Lung (tissue), 11 donors: ENCODE measurements at regions not wholly inside any gene's neighbourhood (a gene's known extent, or its start where the extent isn't known, plus 50 kb on each side); places are given as distances from the start of the nearest gene placed in this dataset.
"Not testable (repeated sequence)": the region's sequence is repeated elsewhere in the genome, so short reads cannot be mapped to it uniquely, and the experiment has no call there.

Experiments
- ATAC-seq: fragments of 200-7000 bp; cut with Tn5 transposase; one replicate; pipeline ENCODE4 v1.9.1; 2020; ENCODE audit warnings: moderate number of reproducible peaks; ENCODE audit not compliant: insufficient read depth, low FRiP score
- DNase-seq, 3 donors: peaks; one replicate each; pipeline ENCODE4 v3.0.0-alpha.2; 2013 to 2017
- H3K27ac ChIP-seq, 2 donors: one replicate each; pipeline ENCODE4 v1.5.1; 2013; ENCODE audit warnings: mild to moderate bottlenecking in 2 of 2, moderate library complexity in 2 of 2, control low read depth in 1 of 2, inconsistent platforms in 1 of 2, low read depth in 1 of 2, low read length in 1 of 2
- H3K27me3 ChIP-seq, 3 donors: one replicate each; pipeline ENCODE4 v1.5.1; 2013; ENCODE audit warnings: low read length in 2 of 3; ENCODE audit not compliant: control insufficient read depth in 3 of 3, insufficient read depth in 3 of 3
- H3K36me3 ChIP-seq, 4 donors: one replicate each; pipeline ENCODE4 v1.5.1; 2013; ENCODE audit warnings: low read length in 4 of 4, mild to moderate bottlenecking in 1 of 4, moderate library complexity in 1 of 4; ENCODE audit not compliant: control insufficient read depth in 4 of 4, insufficient read depth in 4 of 4
- H3K4me1 ChIP-seq, 5 donors: one replicate each; pipeline ENCODE4 v1.5.1; 2013; ENCODE audit warnings: low read length in 5 of 5, mild to moderate bottlenecking in 2 of 5, moderate library complexity in 1 of 5; ENCODE audit not compliant: control insufficient read depth in 5 of 5, insufficient read depth in 5 of 5
- H3K4me3 ChIP-seq: one replicate; pipeline ENCODE4 v1.5.1; 2013; ENCODE audit warnings: mild to moderate bottlenecking, control low read depth, moderate library complexity
- H3K9ac ChIP-seq, 2 donors: one replicate each; pipeline ENCODE4 v1.5.1; 2013; ENCODE audit warnings: low read length in 2 of 2, control low read depth in 1 of 2; ENCODE audit not compliant: insufficient read depth in 1 of 2
- H3K9me3 ChIP-seq, 4 donors: one replicate each; pipeline ENCODE4 v1.5.1; 2013; ENCODE audit warnings: low read length in 3 of 4, mild to moderate bottlenecking in 1 of 4, moderate library complexity in 1 of 4; ENCODE audit not compliant: control insufficient read depth in 4 of 4, insufficient read depth in 3 of 4
- WGBS, 2 donors: extraction: QIAGEN DNeasy Blood & Tissue Kit; methylation state at CpG; one replicate each; pipeline ENCODE4 v1.1.7; 2013; 5-methylcytosine and 5-hydroxymethylcytosine counted together
- TF ChIP-seq, protein P1 (sequence below): IDR thresholded peaks from 2 replicates; pipeline ENCODE4 v1.5.1; 2012; ENCODE audit warnings: mild to moderate bottlenecking; ENCODE audit errors: control extremely low read depth, extremely low read depth
- donor health status: control.
- donor health status: control.
- donor health status: Bipolar disorder and iron deficiency.
- donor health status: healthy.
- donor health status: DM: yes; HTN: yes; CAD: no.

DNA sequence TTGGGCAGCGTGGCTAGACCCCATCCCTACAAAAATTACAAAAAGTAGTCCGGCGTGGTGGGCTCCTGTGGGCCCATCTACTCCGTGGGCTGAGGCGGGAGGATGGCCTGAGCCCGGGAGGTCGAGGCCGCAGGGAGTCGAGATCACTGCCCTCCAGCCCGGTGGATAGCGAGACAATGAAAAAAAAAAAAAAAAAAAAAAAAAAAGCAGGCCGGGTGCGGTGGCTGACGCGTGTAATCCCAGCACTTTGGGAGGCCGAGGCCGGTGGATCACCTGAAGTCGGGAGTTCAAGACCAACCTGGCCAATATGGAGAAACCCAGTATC lies 110.5 kb upstream of the LPCAT1 start:
- DNase-seq = no peak
- Histone ChIP-seq H3K9ac (no peak overlapping the region), H3K27ac (peak overlapping the region; percentile 90 to 96), H3K9me3 (no peaks in the 10 kb centered on the region), H3K36me3 (peaks cover 0 to 5% (median 0%) of the 10 kb centered on the region in 4 donors), H3K4me1 (no peaks in the 10 kb centered on the region), H3K27me3 (no peaks in the 10 kb centered on the region), H3K4me3 (peak overlapping the region; percentile 71)
- TF ChIP-seq, protein P1, sequence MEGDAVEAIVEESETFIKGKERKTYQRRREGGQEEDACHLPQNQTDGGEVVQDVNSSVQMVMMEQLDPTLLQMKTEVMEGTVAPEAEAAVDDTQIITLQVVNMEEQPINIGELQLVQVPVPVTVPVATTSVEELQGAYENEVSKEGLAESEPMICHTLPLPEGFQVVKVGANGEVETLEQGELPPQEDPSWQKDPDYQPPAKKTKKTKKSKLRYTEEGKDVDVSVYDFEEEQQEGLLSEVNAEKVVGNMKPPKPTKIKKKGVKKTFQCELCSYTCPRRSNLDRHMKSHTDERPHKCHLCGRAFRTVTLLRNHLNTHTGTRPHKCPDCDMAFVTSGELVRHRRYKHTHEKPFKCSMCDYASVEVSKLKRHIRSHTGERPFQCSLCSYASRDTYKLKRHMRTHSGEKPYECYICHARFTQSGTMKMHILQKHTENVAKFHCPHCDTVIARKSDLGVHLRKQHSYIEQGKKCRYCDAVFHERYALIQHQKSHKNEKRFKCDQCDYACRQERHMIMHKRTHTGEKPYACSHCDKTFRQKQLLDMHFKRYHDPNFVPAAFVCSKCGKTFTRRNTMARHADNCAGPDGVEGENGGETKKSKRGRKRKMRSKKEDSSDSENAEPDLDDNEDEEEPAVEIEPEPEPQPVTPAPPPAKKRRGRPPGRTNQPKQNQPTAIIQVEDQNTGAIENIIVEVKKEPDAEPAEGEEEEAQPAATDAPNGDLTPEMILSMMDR = no peak
- 20 to 28% methylated on average over 11 to 17 of the region's 18 CpGs for WGBS, 2 donors
- no peak for ATAC-seq

GRCh38 chr5:1633605-1634336 lies 110.0 kb upstream of the LPCAT1 start:
- Histone ChIP-seq H3K36me3 (peaks cover 0 to 5% (median 0%) of the 10 kb centered on the region in 4 donors), H3K27ac (peak overlapping the region; percentile 90 to 96), H3K27me3 (no peaks in the 10 kb centered on the region), H3K9me3 (no peaks in the 10 kb centered on the region), H3K4me3 (peak overlapping the region; percentile 71), H3K4me1 (no peaks in the 10 kb centered on the region), H3K9ac (no peak overlapping the region)
- ATAC-seq = peak; percentile 93
- WGBS, 2 donors = 1 to 2% methylated on average over 50 to 75 of the region's 75 CpGs
- TF ChIP-seq, protein P1 = no peak
- peak; percentile 90 to 93 (median 91) for DNase-seq

DNA sequence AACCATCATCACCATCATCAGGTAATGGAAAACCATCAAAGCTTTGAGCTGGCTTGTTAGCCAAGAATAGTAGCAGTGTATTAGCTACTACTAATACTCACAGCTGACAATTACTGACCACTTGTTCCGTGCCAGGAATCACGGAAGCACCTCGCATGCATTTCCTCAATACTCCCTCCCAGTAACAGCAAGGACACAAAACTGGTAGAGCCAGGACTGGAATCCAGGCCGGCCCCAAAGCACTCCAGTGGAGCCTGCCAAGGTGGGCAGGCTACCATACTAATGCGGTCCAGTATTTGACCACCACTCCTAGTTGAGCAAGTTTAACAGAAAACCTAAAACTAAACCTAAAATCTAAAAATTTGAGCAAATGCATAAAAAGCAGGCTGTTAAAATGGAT lies 107.2 kb upstream of the LPCAT1 start:
- not testable (repeated sequence) for H3K4me1 ChIP-seq, H3K36me3 ChIP-seq, H3K9ac ChIP-seq, H3K9me3 ChIP-seq, DNase-seq, H3K27me3 ChIP-seq, H3K4me3 ChIP-seq, H3K27ac ChIP-seq, ATAC-seq
- WGBS, 2 donors = 80 to 91% methylated on average over 5 of the region's 5 CpGs

DNA sequence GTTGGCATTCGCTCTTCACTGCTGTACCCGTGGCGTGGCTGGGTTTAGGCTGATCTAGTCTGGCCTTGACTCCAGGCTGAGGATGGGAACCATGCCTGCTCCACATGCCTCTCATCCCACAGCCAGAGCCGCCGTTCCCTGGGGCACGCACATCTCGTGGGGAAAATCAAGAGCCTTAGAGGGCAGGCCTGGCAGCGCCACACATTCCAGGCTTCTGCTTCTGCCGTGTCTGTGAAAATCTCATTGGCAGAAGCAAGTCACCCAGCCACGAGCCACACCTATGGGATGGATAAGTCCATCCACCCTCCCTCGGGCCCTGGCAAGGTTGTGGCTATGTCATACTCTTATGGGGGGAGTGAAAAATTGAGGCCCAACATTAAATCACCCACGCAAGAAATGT lies 102.6 kb upstream of the LPCAT1 start:
- WGBS, 2 donors = 94 to 95% methylated on average over 12 of the region's 12 CpGs
- H3K4me3 ChIP-seq, H3K36me3 ChIP-seq, H3K27ac ChIP-seq, DNase-seq, H3K27me3 ChIP-seq, H3K9ac ChIP-seq, ATAC-seq, H3K4me1 ChIP-seq, H3K9me3 ChIP-seq: not testable (repeated sequence)

GRCh38 chr5:1619531-1619930 lies 95.8 kb upstream of the LPCAT1 start:
- ATAC-seq, H3K27ac ChIP-seq, H3K27me3 ChIP-seq, H3K9me3 ChIP-seq, H3K9ac ChIP-seq, DNase-seq, H3K36me3 ChIP-seq, H3K4me3 ChIP-seq, H3K4me1 ChIP-seq: not testable (repeated sequence)
- WGBS, 2 donors = 68 to 81% methylated on average over 14 of the region's 14 CpGs

DNA sequence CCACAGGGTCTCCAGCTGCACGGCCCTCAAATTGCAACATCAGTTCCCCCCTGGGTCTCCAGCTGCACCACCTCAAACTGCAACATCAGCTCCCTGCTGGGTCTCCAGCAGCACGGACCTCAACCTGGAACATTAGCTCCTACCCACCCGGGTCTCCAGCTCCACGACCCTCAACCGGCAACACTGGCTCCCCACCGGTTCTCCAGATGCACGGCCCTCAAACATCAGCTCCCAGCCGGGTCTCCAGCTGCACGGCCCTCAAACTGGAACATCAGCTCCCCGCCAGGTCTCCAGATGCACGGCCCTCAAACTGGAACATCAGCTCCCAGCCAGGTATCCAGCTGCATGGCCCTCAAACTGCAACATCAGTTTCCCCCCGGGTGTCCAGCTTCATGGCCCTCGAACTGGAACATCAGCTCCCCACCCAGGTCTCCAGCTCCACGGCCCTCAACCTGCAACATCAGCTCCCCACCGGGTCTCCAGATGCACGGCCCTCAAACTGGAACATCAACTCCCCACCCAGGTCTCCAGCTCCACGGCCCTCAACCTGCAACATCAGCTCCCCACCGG lies 94.6 kb upstream of the LPCAT1 start:
- not testable (repeated sequence) for H3K27ac ChIP-seq, H3K9me3 ChIP-seq, H3K9ac ChIP-seq, H3K4me3 ChIP-seq, ATAC-seq, DNase-seq, H3K4me1 ChIP-seq, H3K27me3 ChIP-seq, H3K36me3 ChIP-seq
- WGBS, 2 donors = 81 to 90% methylated on average over 18 of the region's 18 CpGs

DNA sequence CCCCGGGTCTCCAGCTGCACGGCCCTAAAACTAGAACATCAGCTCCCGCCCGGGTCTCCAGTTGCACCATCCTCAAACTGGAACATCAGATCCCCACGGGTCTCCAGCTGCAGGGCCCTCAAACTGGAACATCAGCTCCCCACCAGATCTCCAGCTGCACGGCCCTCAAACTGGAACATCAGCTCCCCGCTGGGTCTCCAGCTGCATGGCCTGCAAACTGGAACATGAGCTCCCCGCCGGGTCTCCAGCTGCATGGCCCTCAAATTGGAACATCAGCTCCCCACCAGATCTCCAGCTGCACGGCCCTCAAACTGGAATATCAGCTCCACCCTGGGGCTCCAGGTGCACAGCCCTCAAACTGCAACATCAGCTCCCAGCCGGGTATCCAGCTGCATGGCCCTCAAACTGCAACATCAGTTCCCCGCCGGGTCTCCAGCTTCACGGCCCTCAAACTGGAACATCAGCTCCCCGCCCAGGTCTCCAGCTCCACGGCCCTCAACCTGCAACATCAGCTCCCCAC lies 93.5 kb upstream of the LPCAT1 start:
- not testable (repeated sequence) for DNase-seq, ATAC-seq, H3K9ac ChIP-seq, H3K4me1 ChIP-seq, H3K36me3 ChIP-seq, H3K27me3 ChIP-seq, H3K27ac ChIP-seq, H3K4me3 ChIP-seq, H3K9me3 ChIP-seq
- 91 to 92% methylated on average over 16 of the region's 16 CpGs for WGBS, 2 donors
